ENCODE measurements at regions not wholly inside any gene's neighbourhood (a gene's known extent, or its start where the extent isn't known, plus 50 kb on each side); places are given as distances from the start of the nearest gene placed in this dataset.

DNA sequence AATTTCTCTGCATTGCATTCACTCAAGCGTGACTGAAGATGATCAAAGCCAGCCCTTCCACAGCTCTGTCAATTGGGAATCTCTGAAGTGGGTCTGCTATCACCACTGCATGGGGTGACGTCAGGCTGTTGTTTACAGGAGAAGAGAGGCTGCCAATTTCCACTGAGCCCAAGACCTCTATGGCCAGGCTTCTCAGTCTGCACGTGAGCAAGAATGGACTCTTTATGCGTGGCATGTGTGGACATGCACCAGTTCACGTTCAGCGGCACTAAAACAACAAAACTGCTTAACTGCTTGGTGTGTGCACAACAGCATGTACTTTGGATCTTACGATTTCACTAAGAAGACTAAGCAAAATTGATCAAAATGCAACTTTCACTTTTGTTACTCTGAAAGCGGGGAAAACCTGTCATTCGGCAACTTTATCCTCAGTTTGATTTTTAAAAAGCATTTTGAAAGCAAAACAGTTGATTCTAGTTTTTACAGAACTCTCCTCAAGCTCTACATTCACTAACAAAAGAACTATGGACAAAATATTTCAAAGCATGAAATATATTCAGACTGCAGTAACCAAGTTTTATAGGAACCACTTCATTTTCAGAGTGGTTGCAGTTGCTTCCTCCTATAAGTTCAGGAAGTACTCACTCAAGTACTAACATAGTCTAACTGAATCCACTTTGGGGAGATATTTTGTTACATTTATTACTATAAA lies 77.0 kb upstream of the SERTAD2 start:
- in situ Hi-C loops (cut with HindIII; ENCODE audit: low sequenced_read_pairs): no loop called here
- TF ChIP-seq, protein P1, sequence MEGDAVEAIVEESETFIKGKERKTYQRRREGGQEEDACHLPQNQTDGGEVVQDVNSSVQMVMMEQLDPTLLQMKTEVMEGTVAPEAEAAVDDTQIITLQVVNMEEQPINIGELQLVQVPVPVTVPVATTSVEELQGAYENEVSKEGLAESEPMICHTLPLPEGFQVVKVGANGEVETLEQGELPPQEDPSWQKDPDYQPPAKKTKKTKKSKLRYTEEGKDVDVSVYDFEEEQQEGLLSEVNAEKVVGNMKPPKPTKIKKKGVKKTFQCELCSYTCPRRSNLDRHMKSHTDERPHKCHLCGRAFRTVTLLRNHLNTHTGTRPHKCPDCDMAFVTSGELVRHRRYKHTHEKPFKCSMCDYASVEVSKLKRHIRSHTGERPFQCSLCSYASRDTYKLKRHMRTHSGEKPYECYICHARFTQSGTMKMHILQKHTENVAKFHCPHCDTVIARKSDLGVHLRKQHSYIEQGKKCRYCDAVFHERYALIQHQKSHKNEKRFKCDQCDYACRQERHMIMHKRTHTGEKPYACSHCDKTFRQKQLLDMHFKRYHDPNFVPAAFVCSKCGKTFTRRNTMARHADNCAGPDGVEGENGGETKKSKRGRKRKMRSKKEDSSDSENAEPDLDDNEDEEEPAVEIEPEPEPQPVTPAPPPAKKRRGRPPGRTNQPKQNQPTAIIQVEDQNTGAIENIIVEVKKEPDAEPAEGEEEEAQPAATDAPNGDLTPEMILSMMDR (IDR thresholded peaks at IDR 0.05; ENCODE audit: low read depth, low read length): no peak
- peak overlapping the region; percentile 28 for H3K4me3 ChIP-seq (ENCODE audit: low read depth, low read length)
- peak; percentile 74 for DNase-seq (ENCODE audit: low read depth, low spot score)

DNA sequence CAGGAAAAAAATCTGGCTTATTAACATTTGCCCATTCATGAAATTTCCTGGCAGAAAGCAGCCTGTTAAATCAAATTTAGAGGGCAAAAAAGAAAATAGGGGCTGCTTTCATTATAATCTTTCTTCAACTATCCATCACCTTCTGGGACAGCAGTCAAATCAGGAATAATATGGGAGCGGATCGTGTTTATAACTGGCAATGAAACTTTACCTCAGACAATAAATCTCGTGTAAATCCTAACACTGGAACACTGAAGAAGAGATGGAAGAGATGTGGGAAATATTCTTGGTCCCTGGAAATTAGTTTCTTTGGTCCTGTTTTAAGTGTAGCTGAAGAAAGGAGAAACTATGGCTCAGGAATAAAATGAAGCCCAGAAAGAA lies 77.5 kb upstream of the SERTAD2 start:
- in situ Hi-C loops (cut with HindIII; ENCODE audit: low sequenced_read_pairs): no loop called here
- no peak overlapping the region for H3K4me3 ChIP-seq (ENCODE audit: low read depth, low read length)
- no peak for DNase-seq (ENCODE audit: low read depth, low spot score)
- TF ChIP-seq, protein P1 (IDR thresholded peaks at IDR 0.05; ENCODE audit: low read depth, low read length): no peak

DNA sequence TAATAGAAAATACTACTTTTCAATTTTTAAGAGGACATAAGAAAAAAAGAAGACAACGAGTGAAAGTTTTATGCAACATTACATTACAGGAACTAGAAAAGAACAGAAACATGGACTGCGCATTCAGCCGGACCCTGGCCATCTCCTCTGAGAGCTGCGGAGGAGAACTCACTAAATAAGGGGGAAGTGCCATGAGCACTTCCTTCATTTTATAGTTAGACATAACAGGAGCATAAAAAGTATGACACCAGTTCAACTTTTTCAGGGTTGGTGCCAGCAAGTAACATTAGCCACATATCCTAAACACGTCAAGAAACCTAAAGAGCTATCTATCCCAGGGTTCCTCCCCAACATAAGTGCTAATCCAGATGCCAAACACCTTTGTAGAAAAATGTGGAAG lies 78.0 kb upstream of the SERTAD2 start:
- in situ Hi-C loops (cut with HindIII; ENCODE audit: low sequenced_read_pairs): no loop called here

DNA sequence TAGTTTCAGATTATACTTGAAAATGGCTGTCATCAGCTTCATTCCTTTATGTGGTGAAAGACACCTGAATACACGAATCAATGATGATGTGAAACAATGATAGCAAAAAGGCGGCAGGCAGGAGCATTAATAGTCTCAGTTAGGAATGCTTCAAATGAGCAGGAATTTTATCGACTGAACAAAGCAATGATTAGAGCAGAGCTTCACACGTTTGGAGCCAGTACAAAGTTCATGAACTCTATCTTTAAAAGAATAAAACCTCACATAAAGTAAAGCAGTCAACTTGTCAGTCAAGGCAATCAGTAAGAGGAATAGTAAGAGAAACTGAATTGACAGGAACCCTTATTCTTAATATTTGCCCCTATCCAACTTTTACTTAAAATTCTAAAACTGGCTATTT lies 78.4 kb upstream of the SERTAD2 start:
- TF ChIP-seq, protein P1 (IDR thresholded peaks at IDR 0.05; ENCODE audit: low read depth, low read length): no peak
- no peak for DNase-seq (ENCODE audit: low read depth, low spot score)
- in situ Hi-C loops (cut with HindIII; ENCODE audit: low sequenced_read_pairs): no loop called here
- no peak overlapping the region for H3K4me3 ChIP-seq (ENCODE audit: low read depth, low read length)

More for the DNA sequence above, 78.0 kb upstream of the SERTAD2 start:
- no peak overlapping the region for H3K4me3 ChIP-seq (ENCODE audit: low read depth, low read length)
- TF ChIP-seq, protein P1 (IDR thresholded peaks at IDR 0.05; ENCODE audit: low read depth, low read length): no peak
- DNase-seq (ENCODE audit: low read depth, low spot score): no peak

DNA sequence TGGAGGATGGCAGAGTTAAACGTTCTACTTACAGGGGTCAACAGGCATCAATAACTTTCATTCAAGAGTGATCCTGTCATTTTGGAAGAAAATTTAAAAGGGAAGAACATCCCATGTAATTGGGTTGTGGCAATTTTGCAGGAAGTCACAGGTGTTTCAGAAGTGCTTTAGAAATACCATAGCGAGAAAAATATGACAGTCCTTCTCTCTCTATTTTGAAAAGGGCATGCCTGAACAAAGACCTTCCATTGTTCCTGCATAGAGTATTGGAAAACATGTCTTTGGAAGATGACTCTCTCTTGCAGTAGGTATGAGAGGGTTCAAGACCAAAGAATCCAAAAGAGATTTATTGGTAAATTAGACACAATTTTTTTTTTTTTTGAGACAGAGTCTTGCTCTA lies 81.8 kb upstream of the SERTAD2 start:
- TF ChIP-seq, protein P1 (IDR thresholded peaks at IDR 0.05; ENCODE audit: low read depth, low read length): no peak
- H3K4me3 ChIP-seq (ENCODE audit: low read depth, low read length): no peak overlapping the region
- no peak for DNase-seq (ENCODE audit: low read depth, low spot score)
- in situ Hi-C loops (cut with HindIII; ENCODE audit: low sequenced_read_pairs): no loop called here

DNA sequence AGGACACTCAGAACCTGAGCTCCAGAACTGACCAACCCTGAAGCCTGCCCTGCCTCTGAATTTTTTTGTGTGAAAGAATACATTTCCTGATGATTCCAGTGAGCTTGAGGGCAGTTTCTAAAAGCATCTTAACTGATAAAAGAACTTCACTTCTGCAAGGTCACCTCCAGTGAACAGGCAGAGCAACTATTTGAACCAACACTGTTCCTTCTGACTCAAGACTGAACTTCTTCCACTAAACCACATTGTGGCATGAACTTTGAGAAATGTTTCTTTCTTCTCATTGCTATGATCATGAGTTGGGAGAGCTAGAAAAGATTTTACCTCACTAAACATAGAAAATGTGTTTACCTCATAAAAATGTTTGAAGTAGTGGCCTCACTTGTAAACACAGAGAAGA lies 83.8 kb upstream of the SERTAD2 start:
- peak; percentile 31 for DNase-seq (ENCODE audit: low read depth, low spot score)
- TF ChIP-seq, protein P1 (IDR thresholded peaks at IDR 0.05; ENCODE audit: low read depth, low read length): no peak
- H3K4me3 ChIP-seq (ENCODE audit: low read depth, low read length): no peak overlapping the region
- in situ Hi-C loops (cut with HindIII; ENCODE audit: low sequenced_read_pairs): no loop called here
